Superior temporal gyrus (tissue), 1 donor: ENCODE measurements at regions not wholly inside any gene's neighbourhood (a gene's known extent, or its start where the extent isn't known, plus 50 kb on each side); places are given as distances from the start of the nearest gene placed in this dataset.

ENCODE experiments used
- DNase-seq: peaks from one replicate; pipeline ENCODE4 v3.0.0-alpha.2; 2016; ENCODE audit errors: extremely low spot score

DNA sequence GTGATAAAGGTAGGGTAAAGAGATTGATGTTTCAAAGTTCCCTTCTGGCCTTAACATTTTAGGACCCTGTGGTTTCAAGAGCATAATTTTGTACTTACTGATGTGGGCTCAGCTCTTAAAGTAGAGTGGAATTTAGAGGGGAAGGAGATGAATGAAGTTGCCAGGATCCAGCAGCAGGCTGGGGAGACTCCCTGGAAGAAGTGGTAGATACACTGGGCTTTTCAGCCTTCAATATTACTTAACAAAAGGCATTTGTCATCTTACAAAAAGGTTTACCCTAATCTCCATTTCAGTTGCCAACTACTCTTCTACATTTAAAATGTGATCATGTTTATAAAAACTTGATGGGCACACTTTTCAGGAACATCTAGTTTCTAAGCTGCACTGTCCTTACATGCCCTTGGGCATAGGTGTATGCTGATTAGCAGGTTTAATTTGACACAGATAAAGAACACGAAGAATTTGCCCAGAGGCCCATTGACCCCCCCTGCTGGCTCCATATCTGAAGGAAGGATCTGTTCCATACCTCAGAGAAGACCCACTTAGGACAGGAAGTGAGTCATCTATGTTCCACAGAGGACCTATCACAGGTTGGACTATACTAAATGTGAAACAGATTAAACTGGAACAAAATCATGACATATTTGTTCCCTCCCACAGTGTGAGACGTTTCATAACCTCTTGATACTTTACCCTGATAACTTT, 93.0 kb upstream of the LPP start:
- DNase-seq = no peak

DNA sequence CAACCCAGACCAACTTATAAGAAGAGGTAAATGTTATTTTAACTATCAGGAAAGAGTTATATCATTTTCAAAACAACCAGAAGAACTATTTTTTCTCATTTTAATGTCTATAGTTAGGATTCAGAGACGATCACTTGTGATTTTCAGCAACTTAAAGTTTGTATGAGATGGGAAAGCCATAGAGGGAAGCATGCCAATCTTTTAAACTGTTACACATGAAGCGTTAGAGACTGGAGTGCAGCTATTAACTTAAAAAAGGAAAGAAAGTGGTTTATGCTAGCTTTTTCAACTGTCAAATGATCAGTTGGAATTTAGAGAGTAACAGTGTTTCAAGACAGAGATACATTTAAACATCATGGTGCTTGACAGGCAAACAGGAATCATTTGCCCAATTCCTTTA, 91.7 kb upstream of the LPP start:
- no peak for DNase-seq

DNA sequence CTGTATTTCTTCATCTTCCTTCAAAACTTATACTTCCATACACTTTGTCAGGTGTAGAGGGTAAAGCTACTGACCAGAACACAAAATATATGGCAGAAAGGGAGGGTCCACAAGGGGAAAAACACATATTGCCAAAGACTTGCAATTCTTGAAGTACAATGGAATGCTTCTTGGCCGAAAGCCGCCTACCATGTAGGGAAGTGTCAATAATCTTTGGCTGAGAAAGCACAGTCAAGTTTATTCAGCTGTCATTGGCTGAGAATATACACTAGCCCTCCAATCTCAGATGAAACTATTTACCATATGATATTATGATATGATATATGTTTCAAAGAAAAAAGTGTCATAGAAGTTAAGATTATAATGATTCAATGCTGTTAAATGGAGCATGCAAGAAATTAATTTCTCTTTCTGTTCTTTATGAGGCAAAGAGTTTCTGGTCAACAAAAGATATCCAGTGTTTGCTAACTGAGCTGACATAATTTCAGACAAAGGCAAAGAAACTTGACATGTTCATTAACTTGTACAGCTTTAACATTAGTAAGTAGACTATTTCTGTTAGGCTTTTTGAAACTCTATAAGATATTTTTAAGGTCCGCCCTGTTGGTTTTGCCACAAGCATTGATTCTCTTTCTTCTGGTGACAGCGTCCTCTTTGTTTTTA, 89.0 kb upstream of the LPP start:
- DNase-seq = no peak

DNA sequence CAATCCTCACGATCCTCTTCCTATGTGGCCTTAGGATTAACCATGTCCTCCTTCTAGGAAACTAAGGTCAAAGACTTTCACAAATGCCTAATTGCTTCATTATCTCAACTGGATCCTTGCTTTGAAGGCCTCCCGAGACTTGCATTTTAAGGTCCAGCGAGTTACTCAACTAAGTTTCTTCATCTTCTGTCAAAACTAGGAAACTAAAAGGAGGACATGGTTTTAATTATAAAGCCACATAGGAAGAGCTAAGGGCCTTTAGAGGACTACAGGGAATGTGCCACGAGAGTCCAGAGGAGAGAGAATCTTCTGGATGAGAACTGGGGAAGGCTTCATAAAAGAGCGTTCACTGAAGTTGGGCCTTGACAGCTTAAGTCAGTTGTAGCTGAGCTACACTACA, 87.8 kb upstream of the LPP start:
- DNase-seq = no peak

DNA sequence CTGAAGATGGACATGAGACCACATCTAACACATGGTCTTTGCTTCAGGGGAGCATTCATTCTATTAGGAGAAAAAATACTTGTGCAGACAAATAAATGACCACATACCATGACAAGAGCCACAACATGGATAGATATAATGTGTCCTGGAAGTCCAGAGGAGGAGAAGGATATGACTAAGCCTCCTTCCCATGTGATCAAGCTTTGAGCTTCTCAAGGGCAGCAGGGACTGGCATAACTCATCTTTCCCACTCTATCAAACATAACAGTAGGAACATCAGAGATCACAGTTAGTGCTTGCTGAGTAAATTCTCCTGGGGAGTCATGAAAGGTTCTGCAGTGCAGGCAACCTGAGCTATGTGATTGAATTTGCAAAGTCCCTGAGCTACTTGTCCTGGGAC, 86.0 kb upstream of the LPP start:
- DNase-seq = no peak

DNA sequence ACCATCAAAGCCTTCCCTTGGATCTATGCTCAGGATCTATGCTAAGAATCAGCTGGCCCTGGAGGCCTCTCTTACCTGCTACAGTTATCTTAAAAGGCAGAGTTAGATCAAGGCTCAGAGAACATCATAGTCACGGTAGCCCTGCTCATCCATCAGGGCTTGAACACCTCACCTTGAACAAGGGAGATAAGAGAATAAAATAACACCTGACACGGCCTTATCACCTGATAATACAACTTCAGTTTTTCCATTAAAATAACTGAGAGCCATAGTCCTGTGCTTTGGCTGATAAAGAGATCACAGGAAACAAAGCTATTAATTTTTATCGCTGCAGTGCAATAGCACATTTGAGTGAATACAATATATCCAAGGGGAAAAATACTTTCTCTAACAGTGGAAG, 85.6 kb upstream of the LPP start:
- no peak for DNase-seq

DNA sequence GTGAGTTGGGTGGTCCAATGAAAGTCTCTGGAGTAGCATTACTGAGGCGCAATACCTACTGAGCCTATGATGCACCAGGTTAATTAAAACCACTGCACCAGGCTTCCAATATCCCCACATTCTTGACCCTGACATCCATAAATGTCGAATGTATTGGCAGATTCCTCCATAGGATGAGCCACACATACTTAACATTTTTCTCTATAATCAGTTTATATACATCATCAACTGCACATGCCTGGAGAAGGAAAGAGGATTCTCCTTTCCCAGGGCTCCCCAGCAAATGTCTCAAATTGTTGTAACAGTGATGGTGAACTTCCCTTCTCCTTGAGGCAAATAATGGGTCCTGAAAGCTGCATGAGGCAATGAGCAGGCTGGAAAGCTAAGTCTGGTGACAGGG, 82.3 kb upstream of the LPP start:
- no peak for DNase-seq

DNA sequence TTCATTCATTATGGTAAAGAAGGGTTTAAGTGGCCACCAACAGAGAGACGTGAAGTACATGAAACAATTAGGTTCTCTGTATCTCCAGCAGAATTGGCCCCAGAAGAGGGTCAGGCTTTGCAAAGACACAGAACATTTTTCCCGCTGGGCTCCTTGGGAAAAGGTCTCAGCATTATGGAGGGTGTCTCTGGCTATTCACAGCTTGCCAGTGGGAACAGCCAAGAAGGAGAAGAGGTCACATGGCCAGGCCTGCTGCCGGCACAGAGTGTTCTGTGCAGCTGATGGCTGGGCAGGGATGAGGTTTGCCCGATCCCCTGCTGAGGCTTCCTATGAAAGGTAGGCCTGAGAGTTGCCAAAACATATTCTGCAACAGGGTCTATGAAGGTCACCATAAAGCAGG, 77.8 kb upstream of the LPP start:
- peak; percentile 37 for DNase-seq

DNA sequence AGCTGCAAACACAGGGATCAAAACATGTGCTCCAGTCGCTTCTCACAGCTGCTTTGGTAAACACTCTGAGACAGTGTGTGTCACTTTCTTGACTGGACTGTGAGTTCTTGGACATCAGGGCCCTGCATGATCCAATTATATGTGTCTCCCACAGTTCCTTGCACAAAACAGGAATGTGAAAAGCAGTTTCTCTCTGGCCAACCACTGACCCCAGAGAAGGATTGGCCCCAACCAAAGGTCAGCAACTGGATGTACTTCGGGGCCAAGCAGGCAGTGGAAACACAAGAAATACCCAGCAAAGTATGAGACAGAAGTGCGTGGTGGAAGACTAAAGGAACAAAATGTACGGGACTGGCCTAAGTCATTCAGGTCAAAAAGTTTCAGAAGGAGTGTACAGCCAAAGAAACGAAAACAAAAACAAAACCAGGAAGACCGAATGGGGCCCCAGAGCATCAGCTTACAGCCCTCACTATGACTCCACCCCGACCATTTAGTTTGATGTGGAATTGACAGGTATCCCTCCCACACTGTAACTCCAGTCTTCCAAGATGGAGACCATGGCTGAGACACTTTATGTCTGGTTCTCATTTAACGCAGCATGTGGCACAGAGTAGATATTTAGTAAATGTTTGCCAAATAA, 76.7 kb upstream of the LPP start:
- DNase-seq = no peak

DNA sequence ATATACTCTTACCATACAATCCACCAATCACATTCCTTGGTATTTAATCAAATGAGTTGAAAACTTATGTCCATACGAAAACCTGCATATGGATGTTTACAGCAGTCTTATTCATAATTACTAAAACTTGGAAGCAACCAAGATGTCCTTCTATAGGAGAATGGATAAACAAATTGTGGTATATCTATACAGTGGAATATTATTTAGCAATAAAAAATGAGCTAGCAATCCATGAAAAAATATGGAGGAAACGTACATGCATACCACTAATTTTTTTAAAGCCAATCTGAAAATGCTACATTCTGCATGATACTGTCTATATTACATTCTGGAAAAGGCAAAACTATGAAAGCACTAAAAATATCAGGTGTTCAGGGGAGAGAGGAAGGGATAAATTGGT, 73.9 kb upstream of the LPP start:
- DNase-seq = no peak

DNA sequence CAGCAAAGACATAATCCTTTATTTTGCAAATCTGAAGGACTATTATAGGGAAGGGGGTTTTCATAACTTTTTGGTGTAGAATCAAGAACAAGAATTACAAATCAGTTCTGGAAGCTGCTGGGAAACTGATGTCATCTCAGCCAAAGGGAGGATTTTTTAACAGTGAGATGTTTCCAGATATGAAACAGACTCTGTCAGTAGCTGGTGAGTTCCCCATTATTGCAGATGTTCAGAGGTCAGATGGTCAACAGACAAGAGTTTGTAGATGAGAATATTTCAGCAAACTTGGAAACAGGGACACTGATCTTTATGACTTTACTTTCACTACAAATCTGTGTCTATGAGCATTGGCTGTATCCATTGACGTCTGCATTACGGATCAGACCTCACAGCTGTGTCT, 71.9 kb upstream of the LPP start:
- DNase-seq = no peak

DNA sequence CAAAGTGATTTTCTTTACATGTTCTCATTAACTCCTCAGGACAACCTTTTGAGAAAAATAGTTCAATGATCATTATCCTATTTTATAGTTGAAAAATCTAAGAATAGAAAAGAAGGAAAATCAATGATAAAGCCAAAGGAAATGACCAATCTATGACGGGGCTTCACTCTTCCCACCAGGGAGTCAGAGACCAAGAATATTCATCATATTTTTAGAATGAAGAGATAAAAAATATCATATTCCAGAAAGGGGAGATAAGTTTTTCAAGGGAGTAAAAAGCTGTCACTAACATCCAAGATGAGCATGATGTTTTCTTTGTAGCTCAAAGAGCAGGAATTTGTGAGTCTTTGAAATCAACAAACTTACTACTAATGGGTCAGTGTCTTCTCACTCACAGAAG, 71.5 kb upstream of the LPP start:
- no peak for DNase-seq

DNA sequence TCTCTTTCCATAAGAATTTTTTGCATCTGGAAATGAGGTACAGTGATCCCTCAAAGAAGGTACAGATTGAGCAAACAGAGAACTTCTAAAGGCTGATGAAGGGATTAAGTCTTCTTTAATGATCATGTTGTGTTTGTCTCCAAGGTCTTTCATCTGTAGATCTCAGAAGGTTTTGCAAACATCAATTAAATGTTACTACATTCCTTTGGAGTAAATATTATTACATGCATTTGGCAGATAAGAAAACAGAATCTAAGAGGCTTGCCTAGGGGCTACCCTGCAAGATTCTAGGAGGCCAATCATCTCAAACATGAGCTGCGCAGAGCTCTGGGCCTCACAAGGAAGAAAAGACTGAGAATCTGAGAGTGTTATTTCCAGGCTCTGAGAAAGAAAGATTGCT, 70.9 kb upstream of the LPP start:
- no peak for DNase-seq

DNA sequence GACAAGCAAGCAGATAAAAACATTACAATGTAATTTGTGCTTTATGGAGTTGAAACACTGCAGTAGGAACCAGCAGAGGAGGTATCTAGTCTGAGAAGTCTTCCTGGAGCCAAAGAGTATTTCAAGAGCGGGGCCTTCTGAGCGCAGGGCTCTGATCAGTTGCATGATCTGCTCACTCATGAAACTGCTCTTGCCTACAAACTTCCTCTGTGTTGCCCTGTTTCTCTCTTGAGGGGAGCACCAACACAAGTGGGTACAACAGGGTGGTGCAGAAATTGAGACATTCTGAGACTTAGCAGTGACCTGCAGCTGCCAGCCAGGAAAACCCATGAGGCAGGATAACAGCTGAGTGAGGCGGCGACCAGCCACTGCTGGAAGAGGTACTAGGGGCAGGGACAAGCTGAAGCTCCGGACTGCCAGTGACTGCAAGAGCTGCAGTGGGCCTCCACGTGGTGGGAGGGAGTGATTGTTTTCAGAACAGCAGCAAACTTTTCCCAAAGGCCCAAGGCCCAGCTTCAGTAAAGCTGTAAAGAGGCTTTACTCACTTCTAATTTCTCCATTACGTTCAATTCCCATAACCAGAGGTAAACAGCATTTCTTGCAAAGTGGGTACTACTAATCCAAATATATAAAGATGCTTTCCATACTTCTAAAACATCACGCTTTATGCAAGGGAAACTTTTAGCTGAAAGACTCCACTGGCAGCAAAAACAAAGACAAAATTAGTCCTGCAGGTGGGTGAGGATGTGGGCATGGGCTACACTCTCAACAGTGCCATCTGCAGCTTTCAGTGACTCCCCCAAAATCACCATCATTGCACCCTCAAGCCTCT, 69.0 kb upstream of the LPP start:
- DNase-seq = no peak

DNA sequence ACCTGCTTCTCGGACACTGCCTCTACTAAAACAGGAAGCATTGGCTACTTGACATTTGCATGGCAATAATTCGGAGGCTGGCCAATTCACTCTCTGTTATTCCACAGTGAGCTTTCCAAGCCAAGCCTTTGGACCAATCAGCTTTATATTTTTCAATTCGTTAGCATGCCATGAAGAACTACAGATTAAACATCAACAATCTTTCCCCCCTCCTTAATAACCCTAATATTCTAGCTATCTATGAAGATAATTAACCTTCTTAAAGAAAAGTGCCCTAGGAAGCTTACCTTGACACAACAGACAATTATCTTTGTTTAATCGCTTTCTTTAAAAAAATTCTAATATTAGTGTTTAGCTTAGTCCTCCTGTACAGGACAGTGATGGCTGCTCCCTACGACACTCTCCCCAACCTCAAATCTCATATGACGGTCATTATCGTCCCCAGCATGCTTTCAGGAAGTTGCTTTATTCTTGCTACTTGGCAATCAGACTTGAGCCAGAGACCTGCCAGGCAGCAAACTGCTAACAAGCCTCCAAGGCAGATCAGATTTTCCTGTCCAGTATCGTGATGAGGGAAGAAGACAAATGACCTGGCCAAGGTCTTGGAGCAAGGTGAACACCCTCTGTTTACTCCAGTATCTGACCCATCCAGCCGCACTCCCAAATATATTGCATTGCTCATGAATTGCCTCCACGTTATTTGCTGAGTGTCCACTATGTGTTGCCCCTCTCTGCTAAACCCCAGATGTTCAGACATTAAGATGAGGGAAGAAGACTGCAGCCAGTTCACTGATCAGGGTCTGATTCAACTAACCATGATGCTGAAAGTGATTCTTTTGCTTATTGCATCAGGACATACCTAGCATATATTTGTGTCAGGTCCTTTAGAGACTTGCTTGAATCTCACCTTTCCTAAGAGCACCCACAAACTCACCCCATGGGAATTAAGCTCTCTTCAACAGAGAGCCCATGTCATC, 68.1 kb upstream of the LPP start:
- DNase-seq = no peak

DNA sequence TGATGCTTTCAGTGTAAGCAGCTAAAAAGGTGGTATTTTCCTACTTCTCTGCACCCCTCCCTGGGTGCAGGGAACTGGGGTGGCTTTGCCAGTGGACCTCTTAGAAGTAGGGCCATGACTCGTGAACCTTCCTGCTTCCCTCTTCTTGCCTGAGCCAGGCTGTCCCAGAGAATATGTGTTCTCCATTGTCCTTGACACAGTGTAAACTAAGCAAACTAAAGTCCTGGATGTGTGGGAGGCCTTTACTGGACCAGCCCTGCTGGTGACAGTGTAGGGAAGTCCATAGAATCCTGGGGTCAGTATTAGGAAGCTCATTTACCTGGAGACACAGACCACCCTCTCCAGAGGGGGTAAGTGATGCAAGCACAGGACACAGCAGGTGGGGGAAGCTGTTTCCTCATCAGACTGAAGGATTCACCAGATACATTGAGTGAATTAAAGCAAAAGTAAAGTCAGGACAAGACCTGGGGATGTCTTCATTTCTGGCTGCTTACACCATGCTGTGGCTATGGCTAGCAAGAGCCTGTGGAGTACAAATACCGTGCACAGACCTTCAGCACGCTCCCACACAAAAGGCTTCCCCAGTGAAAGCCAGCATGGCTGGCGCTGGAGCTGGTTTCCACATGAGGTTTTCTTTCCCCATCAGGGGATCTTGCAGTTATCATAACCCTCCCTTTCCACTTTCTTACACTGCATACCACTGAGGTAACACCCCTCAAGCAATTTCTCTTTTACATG, 64.8 kb upstream of the LPP start:
- no peak for DNase-seq

DNA sequence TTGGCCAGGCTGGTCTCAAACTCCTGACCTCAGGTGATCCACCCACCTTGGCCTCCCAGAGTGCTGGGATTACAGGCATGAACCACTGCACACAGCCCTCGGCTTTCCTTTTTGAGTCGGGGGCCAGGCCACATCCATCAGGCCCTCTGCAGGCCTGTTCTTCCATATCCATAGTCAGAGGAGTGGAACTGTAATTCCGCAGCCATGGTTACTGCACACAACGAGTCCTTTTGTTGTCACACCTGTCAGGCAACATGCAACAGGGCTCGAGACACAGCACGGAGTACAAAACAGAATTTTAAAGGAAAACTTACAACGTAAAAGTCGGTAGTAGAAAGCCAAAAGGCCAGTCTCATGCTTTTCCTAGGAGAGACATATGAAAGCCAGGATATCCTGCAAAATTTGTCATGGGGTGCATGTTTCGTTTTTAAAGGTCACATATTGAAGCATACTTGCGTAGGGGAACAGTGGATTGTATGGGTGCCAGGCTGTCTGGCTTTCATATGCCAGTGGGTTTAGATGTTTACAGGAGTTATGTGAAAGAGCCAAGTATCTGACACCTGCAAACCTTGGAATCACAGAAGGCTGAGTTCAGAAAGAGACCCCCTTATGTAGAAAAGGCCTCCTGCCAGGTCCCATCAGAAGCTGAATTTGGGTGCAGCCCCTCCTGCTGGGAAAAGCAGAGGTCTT, 63.2 kb upstream of the LPP start:
- DNase-seq = no peak

DNA sequence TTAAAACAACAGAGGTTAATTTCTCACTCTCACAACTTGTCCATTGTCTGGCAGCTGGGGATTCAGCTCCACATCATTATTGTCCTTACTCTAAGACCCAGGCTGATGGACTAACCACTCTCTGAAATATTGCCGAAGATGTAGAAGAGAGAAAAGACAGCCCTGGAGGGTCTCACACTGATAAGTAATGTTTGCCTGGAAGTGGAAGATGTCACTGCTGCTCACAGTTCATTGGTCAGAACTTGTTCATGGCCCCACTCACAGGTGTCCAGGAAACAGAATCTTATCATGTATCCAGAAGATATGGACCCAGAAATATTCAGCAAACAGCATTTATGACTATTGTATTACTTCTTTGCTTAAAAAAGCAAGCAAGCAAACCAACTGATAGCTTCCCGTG, 62.2 kb upstream of the LPP start:
- no peak for DNase-seq

DNA sequence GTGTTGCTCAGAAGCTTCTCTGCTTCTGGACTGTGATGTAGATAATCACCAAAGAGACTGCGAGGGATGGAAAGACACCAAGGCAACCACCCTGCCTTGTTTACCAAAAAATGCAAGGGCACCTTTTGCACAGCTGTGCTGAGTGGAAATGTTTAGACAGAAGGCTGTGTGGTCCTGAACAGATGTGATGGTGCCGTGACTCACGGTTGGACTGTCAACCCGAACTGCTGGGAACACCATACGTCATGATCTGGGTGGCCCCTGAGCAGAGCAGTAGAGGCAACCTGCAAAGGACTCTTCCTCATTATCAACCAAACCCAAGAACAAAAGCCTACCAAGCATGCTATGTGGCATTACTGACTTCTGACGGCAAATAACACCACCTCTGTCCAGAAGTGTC, 61.3 kb upstream of the LPP start:
- no peak for DNase-seq

DNA sequence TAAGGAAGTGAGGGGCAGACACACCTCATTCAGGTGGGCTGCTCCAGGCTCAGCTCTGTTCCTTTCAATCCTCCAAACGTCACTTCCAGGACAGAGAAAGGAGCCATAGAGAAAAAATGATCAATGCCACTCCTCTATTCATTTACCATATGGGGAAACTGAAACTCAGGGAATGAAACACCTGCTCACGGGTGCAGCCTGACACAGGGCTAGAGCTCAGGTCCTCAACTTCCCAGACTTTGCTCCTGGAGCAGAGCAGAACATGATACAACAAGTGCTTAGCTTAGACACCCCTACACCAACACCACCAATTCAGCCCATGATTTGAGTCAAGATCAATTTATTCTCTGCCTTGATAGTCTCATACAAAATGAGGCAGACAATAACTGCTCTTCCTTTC, 58.5 kb upstream of the LPP start:
- DNase-seq = no peak
